IMR-90 (cell line): ENCODE measurements at regions not wholly inside any gene's neighbourhood (a gene's known extent, or its start where the extent isn't known, plus 50 kb on each side); places are given as distances from the start of the nearest gene placed in this dataset.

Source experiments
- BHLHE40 ChIP-seq: fragments of 150-350 bp; IDR thresholded peaks from 2 replicates; pipeline ENCODE4 v1.6.1; 2016; ENCODE audit warnings: mild to moderate bottlenecking, low read depth, low read length
- CEBPB ChIP-seq: IDR thresholded peaks from 2 replicates; pipeline ENCODE4 v1.6.1; 2012; ENCODE audit warnings: low read depth, low read length, improper control_type of control experiment
- CHD1 ChIP-seq: IDR thresholded peaks from 2 replicates; pipeline ENCODE4 v1.6.1; 2012; ENCODE audit warnings: low read depth, low read length, improper control_type of control experiment
- CTCF ChIP-seq: conservative IDR thresholded peaks from 2 replicates; pipeline ENCODE4 v1.5.1; 2012; ENCODE audit warnings: mild to moderate bottlenecking, low read depth, low read length, improper control_type of control experiment
- ELK1 ChIP-seq: fragments of 150-350 bp; IDR thresholded peaks from 2 replicates; pipeline ENCODE4 v1.6.1; 2016; ENCODE audit warnings: low read depth, mild to moderate bottlenecking, low read length, moderate library complexity, borderline replicate concordance
- MAFK ChIP-seq: IDR thresholded peaks from 2 replicates; pipeline ENCODE4 v1.6.1; 2012; ENCODE audit warnings: low read depth, low read length, improper control_type of control experiment
- MAZ ChIP-seq: IDR thresholded peaks from 2 replicates; pipeline ENCODE4 v1.6.1; 2012; ENCODE audit warnings: low read depth, mild to moderate bottlenecking, low read length, improper control_type of control experiment, moderate library complexity, borderline replicate concordance
- MXI1 ChIP-seq: IDR thresholded peaks from 2 replicates; pipeline ENCODE4 v1.6.1; 2012; ENCODE audit warnings: low read depth, mild to moderate bottlenecking, low read length, moderate library complexity, borderline replicate concordance
- POLR2A ChIP-seq: IDR thresholded peaks from 2 replicates; pipeline ENCODE4 v1.6.1; 2012; ENCODE audit warnings: mild to moderate bottlenecking, low read depth, low read length
- RAD21 ChIP-seq: IDR thresholded peaks from 2 replicates; pipeline ENCODE4 v1.6.1; 2012; ENCODE audit warnings: low read length, improper control_type of control experiment
- RCOR1 ChIP-seq: IDR thresholded peaks from 2 replicates; pipeline ENCODE4 v1.6.1; 2012; ENCODE audit warnings: mild to moderate bottlenecking, low read length, improper control_type of control experiment; ENCODE audit not compliant: insufficient replicate concordance
- RFX5 ChIP-seq: IDR thresholded peaks from 2 replicates; pipeline ENCODE4 v1.8.0; 2012; ENCODE audit warnings: low read depth, mild to moderate bottlenecking, low read length, moderate library complexity
- SMC3 ChIP-seq: fragments of 150-350 bp; IDR thresholded peaks from 2 replicates; pipeline ENCODE4 v1.6.1; 2016; ENCODE audit warnings: low read depth, mild to moderate bottlenecking, antibody characterized with exemption, low read length, moderate library complexity
- USF2 ChIP-seq: fragments of 150-350 bp; IDR thresholded peaks from 2 replicates; pipeline ENCODE4 v1.6.1; 2017; ENCODE audit warnings: mild to moderate bottlenecking, antibody characterized with exemption, low read length, low read depth

- no peak for TF ChIP-seq POLR2A
- TF ChIP-seq ELK1, result no peak
- TF ChIP-seq RFX5, result no peak
- no peak for TF ChIP-seq CTCF
- TF ChIP-seq MXI1, result no peak
- no peak for TF ChIP-seq RAD21
- no peak for TF ChIP-seq USF2
- no peak for TF ChIP-seq CEBPB
- no peak for TF ChIP-seq BHLHE40
- TF ChIP-seq SMC3, result no peak
- no peak for TF ChIP-seq MAZ
- TF ChIP-seq MAFK, result no peak
- TF ChIP-seq CHD1, result no peak
- no peak for TF ChIP-seq RCOR1
Measured at GRCh38 chr5:124110942-124111341, 599.0 kb downstream of the CSNK1G3 start.
